K562 (cell line): ENCODE measurements at regions not wholly inside any gene's neighbourhood (a gene's known extent, or its start where the extent isn't known, plus 50 kb on each side); places are given as distances from the start of the nearest gene placed in this dataset.

ENCODE experiments used
- PBX2 ChIP-seq, 2 experiments: IDR thresholded peaks in 1 of 2; conservative IDR thresholded peaks in 1 of 2; 2 replicates each; pipeline ENCODE4 v1.6.1; 2016; ENCODE audit warnings: low read depth in 2 of 2, mild to moderate bottlenecking in 1 of 2, missing compliant biosample characterization in 1 of 2, missing genetic modification characterization in 1 of 2, moderate library complexity in 1 of 2
- SUPT5H ChIP-seq: fragments of 450-650 bp; IDR thresholded peaks from 2 replicates; pipeline ENCODE4 v1.6.1; 2016
- ZFP1 ChIP-seq: fragments of 450-650 bp; formaldehyde crosslinking; IDR thresholded peaks from 2 replicates; pipeline ENCODE4 v1.4.0; 2020; ENCODE audit warnings: mild to moderate bottlenecking, mixed read lengths
- TF ChIP-seq, protein P1 (sequence below): fragments of 450-650 bp; IDR thresholded peaks from 2 replicates; pipeline ENCODE4 v1.6.1; 2017; ENCODE audit warnings: antibody characterized with exemption
- TF ChIP-seq, protein P2 (sequence below): sonication (generic); formaldehyde crosslinking; IDR thresholded peaks from 2 replicates; pipeline ENCODE4 v1.8.1; 2022; ENCODE audit warnings: missing genetic modification reagents
- TF ChIP-seq, protein P3 (sequence below): IDR thresholded peaks from 2 replicates; pipeline ENCODE4 v1.6.1; 2016; ENCODE audit warnings: missing genetic modification characterization, missing compliant biosample characterization

GRCh38 chr9:118938581-118938980 lies 430.7 kb downstream of the BRINP1 start (continued):
- TF ChIP-seq PBX2 (CRISPR knock-in tag; IDR thresholded peaks at IDR 0.05; ENCODE audit: low read depth), result no peak
- TF ChIP-seq PBX2 (tag; conservative IDR thresholded peaks at IDR 0.05; ENCODE audit: low read depth), result no peak
- no peak for TF ChIP-seq ZFP1 (CRISPR knock-in tag)
- no peak for TF ChIP-seq SUPT5H
- TF ChIP-seq, protein P1, sequence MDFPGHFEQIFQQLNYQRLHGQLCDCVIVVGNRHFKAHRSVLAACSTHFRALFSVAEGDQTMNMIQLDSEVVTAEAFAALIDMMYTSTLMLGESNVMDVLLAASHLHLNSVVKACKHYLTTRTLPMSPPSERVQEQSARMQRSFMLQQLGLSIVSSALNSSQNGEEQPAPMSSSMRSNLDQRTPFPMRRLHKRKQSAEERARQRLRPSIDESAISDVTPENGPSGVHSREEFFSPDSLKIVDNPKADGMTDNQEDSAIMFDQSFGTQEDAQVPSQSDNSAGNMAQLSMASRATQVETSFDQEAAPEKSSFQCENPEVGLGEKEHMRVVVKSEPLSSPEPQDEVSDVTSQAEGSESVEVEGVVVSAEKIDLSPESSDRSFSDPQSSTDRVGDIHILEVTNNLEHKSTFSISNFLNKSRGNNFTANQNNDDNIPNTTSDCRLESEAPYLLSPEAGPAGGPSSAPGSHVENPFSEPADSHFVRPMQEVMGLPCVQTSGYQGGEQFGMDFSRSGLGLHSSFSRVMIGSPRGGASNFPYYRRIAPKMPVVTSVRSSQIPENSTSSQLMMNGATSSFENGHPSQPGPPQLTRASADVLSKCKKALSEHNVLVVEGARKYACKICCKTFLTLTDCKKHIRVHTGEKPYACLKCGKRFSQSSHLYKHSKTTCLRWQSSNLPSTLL, result no peak
- TF ChIP-seq, protein P2, sequence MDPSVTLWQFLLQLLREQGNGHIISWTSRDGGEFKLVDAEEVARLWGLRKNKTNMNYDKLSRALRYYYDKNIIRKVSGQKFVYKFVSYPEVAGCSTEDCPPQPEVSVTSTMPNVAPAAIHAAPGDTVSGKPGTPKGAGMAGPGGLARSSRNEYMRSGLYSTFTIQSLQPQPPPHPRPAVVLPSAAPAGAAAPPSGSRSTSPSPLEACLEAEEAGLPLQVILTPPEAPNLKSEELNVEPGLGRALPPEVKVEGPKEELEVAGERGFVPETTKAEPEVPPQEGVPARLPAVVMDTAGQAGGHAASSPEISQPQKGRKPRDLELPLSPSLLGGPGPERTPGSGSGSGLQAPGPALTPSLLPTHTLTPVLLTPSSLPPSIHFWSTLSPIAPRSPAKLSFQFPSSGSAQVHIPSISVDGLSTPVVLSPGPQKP (CRISPR knock-in tag), result no peak
- TF ChIP-seq, protein P3, sequence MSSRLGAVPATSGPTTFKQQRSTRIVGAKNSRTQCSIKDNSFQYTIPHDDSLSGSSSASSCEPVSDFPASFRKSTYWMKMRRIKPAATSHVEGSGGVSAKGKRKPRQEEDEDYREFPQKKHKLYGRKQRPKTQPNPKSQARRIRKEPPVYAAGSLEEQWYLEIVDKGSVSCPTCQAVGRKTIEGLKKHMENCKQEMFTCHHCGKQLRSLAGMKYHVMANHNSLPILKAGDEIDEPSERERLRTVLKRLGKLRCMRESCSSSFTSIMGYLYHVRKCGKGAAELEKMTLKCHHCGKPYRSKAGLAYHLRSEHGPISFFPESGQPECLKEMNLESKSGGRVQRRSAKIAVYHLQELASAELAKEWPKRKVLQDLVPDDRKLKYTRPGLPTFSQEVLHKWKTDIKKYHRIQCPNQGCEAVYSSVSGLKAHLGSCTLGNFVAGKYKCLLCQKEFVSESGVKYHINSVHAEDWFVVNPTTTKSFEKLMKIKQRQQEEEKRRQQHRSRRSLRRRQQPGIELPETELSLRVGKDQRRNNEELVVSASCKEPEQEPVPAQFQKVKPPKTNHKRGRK (tag), result no peak
